Peyer's patch (tissue), 4 donors: ENCODE measurements at regions not wholly inside any gene's neighbourhood (a gene's known extent, or its start where the extent isn't known, plus 50 kb on each side); places are given as distances from the start of the nearest gene placed in this dataset.
A peak's percentile ranks its signal among the peaks of the same experiment; 100 is the strongest.

Experiments used
- DNase-seq, 3 donors: peaks; one replicate each; pipeline ENCODE4 v3.0.0-alpha.2; 2017 to 2019
- H3K27ac ChIP-seq, 4 donors: fragments of 200-600 bp; sonication (generic); one replicate each; pipeline ENCODE4 v1.5.1; 2016 to 2019
- H3K27me3 ChIP-seq, 2 donors: fragments of 200-600 bp; sonication (generic); one replicate each; pipeline ENCODE4 v1.5.1; 2019
- H3K36me3 ChIP-seq, 3 donors: fragments of 200-600 bp; sonication (generic); one replicate each; pipeline ENCODE4 v1.5.1; 2016 to 2019
- H3K4me1 ChIP-seq, 4 donors: fragments of 200-600 bp; sonication (generic); one replicate each; pipeline ENCODE4 v1.5.1; 2016 to 2019
- H3K4me3 ChIP-seq, 4 donors: fragments of 200-600 bp; sonication (generic); 1 replicate in 3 of 4; 2 replicates in 1 of 4; pipeline ENCODE4 v1.5.1; 2016 to 2019; ENCODE audit warnings: mild to moderate bottlenecking in 1 of 4
- H3K9me3 ChIP-seq, 4 donors: fragments of 200-600 bp; sonication (generic); one replicate each; pipeline ENCODE4 v1.5.1; 2016 to 2019; ENCODE audit warnings: mild to moderate bottlenecking in 1 of 4
- POLR2A ChIP-seq, 2 donors: fragments of 450-650 bp; IDR thresholded peaks; one replicate each; pipeline ENCODE4 v1.5.1; 2017; ENCODE audit warnings: antibody characterized with exemption in 2 of 2, mild to moderate bottlenecking in 2 of 2, moderate library complexity in 2 of 2
- TF ChIP-seq, protein P1 (sequence below), 6 experiments: fragments of 450-650 bp in 4 of 6; fragments of 200-600 bp in 2 of 6; sonication (generic) in 1 of 6; IDR thresholded peaks; one replicate each; pipeline ENCODE4 v1.5.1; 2017 to 2019; ENCODE audit warnings: antibody characterized with exemption in 6 of 6, mild to moderate bottlenecking in 3 of 6, moderate library complexity in 1 of 6

DNA sequence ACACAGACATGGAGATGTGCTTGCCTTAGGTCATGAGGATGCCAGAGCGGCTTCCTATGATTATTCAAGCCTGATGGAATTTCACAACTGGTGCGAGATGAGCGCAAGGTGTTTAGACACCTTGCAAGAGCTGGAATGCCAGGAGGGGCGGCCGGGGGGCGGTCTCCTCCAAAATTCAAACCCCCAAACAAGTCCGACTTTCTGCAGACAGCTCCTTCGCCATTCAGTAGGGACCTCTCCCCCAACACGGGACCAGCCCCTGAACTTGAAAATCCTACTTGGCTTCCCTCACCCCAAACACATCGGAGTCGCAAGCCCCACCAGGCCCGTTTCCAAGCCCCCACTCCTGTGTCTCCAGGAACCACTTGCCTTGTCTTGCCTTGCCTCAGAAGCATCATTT is 64.8 kb upstream of the ID2 start:
- TF ChIP-seq, protein P1, sequence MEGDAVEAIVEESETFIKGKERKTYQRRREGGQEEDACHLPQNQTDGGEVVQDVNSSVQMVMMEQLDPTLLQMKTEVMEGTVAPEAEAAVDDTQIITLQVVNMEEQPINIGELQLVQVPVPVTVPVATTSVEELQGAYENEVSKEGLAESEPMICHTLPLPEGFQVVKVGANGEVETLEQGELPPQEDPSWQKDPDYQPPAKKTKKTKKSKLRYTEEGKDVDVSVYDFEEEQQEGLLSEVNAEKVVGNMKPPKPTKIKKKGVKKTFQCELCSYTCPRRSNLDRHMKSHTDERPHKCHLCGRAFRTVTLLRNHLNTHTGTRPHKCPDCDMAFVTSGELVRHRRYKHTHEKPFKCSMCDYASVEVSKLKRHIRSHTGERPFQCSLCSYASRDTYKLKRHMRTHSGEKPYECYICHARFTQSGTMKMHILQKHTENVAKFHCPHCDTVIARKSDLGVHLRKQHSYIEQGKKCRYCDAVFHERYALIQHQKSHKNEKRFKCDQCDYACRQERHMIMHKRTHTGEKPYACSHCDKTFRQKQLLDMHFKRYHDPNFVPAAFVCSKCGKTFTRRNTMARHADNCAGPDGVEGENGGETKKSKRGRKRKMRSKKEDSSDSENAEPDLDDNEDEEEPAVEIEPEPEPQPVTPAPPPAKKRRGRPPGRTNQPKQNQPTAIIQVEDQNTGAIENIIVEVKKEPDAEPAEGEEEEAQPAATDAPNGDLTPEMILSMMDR (IDR thresholded peaks at IDR 0.05) = no peak
- no peak for TF ChIP-seq POLR2A (IDR thresholded peaks at IDR 0.05)

DNA sequence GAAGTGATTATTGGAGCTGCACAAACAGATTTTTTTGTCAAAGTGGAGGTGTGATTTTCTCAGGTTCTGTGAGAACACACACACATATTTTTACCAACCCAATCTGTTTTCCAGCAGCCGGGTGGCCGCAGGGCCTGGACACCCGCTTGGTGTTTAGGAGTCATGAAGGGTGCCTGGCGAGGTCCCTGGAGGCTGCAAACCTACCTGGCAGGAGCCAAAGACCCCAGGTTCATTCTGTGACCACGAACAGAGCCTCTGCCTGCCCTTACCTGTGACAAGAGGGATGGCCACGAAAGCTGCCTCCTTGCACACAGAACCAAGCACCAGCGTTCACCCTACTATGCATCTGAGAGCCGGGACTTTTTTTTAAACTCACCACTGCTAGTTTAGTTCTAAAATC is 64.3 kb upstream of the ID2 start:
- H3K36me3 ChIP-seq = no peaks in the 10 kb centered on the region
- TF ChIP-seq, protein P1 (IDR thresholded peaks at IDR 0.05) = no peak
- H3K27ac ChIP-seq = no peak overlapping the region
- peak in 1 of 3 donors; percentile 30 for DNase-seq
- H3K27me3 ChIP-seq = no peaks in the 10 kb centered on the region
- H3K4me1 ChIP-seq = no peaks in the 10 kb centered on the region
- H3K4me3 ChIP-seq = no peak overlapping the region
- H3K9me3 ChIP-seq = no peaks in the 10 kb centered on the region

More for the DNA sequence above, 64.8 kb upstream of the ID2 start:
- Histone ChIP-seq H3K4me3 (no peak overlapping the region), H3K9me3 (no peaks in the 10 kb centered on the region), H3K4me1 (no peaks in the 10 kb centered on the region), H3K36me3 (no peaks in the 10 kb centered on the region), H3K27ac (no peak overlapping the region), H3K27me3 (no peaks in the 10 kb centered on the region)
- peak in 1 of 3 donors; percentile 36 for DNase-seq

DNA sequence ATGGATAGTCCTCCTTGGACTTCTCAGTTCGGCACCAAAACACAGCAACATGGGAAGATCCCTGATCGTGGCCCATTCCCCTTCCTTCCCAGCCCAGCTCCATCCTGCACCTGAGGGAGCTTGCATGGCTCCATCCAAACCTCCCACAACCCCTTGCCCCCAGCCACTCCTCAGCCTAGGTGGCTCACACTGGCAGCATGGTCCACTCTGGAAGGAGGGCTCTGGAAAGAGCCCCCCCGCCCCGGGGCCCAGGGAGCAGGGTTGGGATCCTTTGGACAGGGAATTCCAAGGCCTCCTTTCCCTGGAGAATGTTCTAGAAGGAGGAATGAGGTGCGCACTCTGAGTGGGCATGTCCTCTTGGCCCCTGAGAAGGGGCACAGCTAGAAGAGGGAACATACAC is 62.8 kb upstream of the ID2 start:
- Histone ChIP-seq H3K36me3 (no peaks in the 10 kb centered on the region), H3K27me3 (no peaks in the 10 kb centered on the region), H3K27ac (no peak overlapping the region), H3K4me1 (no peaks in the 10 kb centered on the region), H3K9me3 (no peaks in the 10 kb centered on the region), H3K4me3 (no peak overlapping the region)
- TF ChIP-seq POLR2A (IDR thresholded peaks at IDR 0.05) = no peak
- TF ChIP-seq, protein P1 (IDR thresholded peaks at IDR 0.05) = no peak
- peak in 1 of 3 donors; percentile 38 for DNase-seq

DNA sequence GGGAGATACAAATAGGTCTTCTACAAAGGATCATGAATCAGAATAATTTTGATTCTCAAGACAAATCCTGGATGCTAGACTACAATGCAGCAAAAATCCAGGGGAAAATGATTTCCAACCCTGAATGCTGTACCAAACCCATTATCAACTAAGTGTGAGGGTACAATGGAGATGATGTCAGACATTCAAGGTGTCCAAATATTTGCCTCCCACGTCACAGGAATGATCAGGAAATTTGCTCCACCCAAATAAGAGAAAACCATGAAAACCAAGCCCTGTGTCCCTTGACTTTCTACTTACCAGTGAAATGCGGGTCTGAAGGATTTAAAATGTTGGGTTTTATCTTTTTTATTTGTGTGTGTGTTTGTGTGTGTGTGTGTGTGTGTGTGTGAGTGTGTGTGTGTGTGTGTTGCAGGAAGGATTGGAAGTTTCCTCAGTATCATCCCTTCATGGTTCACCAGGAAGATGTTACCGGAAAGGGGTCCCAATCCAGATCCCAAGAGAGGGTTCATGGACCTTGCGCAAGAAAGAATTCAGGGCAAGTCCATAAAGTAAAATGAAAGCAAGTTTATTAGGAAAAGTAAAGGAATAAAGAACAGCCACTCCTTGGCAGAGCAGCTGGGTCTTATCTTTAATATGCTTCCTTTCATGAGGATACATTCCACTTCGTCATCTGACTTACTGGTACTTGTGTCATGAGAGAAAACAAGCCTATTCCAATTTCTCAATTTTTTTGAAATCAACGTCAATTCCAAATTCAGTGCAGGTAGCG is 61.1 kb upstream of the ID2 start:
- H3K36me3 ChIP-seq = no peaks in the 10 kb centered on the region
- H3K9me3 ChIP-seq = no peaks in the 10 kb centered on the region
- H3K4me3 ChIP-seq = no peak overlapping the region
- no peaks in the 10 kb centered on the region for H3K27me3 ChIP-seq
- no peak overlapping the region for H3K27ac ChIP-seq
- no peak for TF ChIP-seq POLR2A (IDR thresholded peaks at IDR 0.05)
- TF ChIP-seq, protein P1 (IDR thresholded peaks at IDR 0.05) = no peak
- peak in 1 of 3 donors; percentile 13 for DNase-seq
- H3K4me1 ChIP-seq = peaks cover 0 to 11% (median 3%) of the 10 kb centered on the region in 4 donors

DNA sequence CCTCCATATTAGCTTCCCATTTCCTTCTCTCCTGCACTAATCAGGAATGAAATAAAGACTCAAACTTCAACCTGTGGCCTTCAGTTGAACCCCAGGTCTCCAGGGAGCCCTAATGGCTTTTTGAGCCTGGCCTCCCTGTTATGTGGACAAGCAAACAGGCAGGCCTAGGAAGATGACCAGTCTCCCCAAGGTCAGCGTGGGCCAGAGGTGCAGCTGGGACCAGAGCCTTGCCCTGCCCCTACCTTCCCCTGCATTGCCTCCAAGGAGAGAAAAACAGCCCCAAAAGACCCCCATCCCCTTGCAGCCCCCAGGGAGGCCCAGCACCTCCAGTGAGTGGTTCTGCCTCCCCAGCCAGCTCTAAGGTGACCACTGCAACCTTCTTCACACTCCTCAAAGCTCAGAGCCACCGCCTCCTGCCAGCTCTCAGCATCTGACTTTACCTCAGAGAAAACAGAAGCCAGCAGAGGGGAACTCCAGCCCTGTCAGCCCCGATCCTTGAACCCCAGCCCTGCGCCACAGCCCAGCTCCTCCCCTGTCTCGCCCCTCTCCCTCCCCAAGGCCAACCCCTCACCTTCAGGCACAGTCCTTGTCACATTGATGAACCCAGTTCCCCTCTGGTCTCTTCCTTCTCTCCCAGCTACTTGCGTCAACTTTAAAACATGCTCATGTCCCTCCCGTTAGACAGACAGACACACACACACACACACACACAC is 59.5 kb upstream of the ID2 start:
- Histone ChIP-seq H3K36me3 (no peaks in the 10 kb centered on the region), H3K27ac (no peak overlapping the region), H3K27me3 (no peaks in the 10 kb centered on the region), H3K4me1 (peaks cover 0 to 22% (median 5%) of the 10 kb centered on the region in 4 donors), H3K4me3 (no peak overlapping the region), H3K9me3 (no peaks in the 10 kb centered on the region)
- peak in 2 of 3 donors; percentile 24 to 34 for DNase-seq
- no peak for TF ChIP-seq POLR2A (IDR thresholded peaks at IDR 0.05)
- TF ChIP-seq, protein P1 (IDR thresholded peaks at IDR 0.05) = no peak
